Psoas muscle (tissue), 7 donors: ENCODE measurements at regions not wholly inside any gene's neighbourhood (a gene's known extent, or its start where the extent isn't known, plus 50 kb on each side); places are given as distances from the start of the nearest gene placed in this dataset.

ENCODE experiments used
- ATAC-seq, 4 donors: fragments of 200-7000 bp; cut with Tn5 transposase; one replicate each; pipeline ENCODE4 v1.9.1; 2020; ENCODE audit warnings: moderate library complexity in 3 of 4, mild to moderate bottlenecking in 2 of 4
- DNase-seq, 2 donors: peaks; one replicate each; pipeline ENCODE4 v3.0.0-alpha.2; 2020
- H3K27ac ChIP-seq: fragments of 200-600 bp; one replicate; pipeline ENCODE4 v1.8.0; 2022
- H3K27me3 ChIP-seq, 3 donors: fragments of 200-600 bp in 1 of 3; one replicate each; pipeline versions ENCODE4 v1.6.1 to v1.8.0; 2013 to 2022; ENCODE audit warnings: low read length in 2 of 3, mild to moderate bottlenecking in 2 of 3, moderate library complexity in 1 of 3; ENCODE audit not compliant: insufficient read depth in 3 of 3
- H3K36me3 ChIP-seq, 2 donors: fragments of 200-600 bp in 1 of 2; one replicate each; pipeline versions ENCODE4 v1.6.1 to v1.8.0; 2013 to 2022; ENCODE audit warnings: low read depth in 1 of 2, mild to moderate bottlenecking in 1 of 2, moderate library complexity in 1 of 2; ENCODE audit not compliant: insufficient read depth in 1 of 2
- H3K4me1 ChIP-seq: fragments of 200-600 bp; one replicate; pipeline ENCODE4 v1.8.0; 2022
- H3K4me3 ChIP-seq: fragments of 200-600 bp; one replicate; pipeline ENCODE4 v1.8.0; 2022; ENCODE audit warnings: mild to moderate bottlenecking
- H3K9me3 ChIP-seq: fragments of 200-600 bp; one replicate; pipeline ENCODE4 v1.8.0; 2022
- CTCF ChIP-seq: fragments of 200-600 bp; IDR thresholded peaks from one replicate; pipeline ENCODE4 v1.8.0; 2022; ENCODE audit warnings: antibody characterized with exemption
- WGBS, 3 donors: extraction: QIAGEN DNeasy Blood & Tissue Kit; methylation state at CpG; one replicate each; pipeline versions ENCODE4 v1.1.6 to v1.1.7; 2013; 5-methylcytosine and 5-hydroxymethylcytosine counted together
- intact Hi-C, 2 donors: fragments of 100-400 bp; cut with DNase I; formaldehyde crosslinking; loops; one replicate each; pipeline versions ENCODE4 v1.11.0 to v1.14.2; 2022
- donor health status: healthy with polysubstance abuse.
- donor health status: DM: no; HTN: no; CAD: no; lungs with moderate emphysema.
- donor health status: Bipolar disorder and iron deficiency.
- donor health status: healthy.
- donor health status: DM: yes; HTN: yes; CAD: no.
- donor health status: DM: no; HTN: no; CAD: no.
- donor health status: DM: yes; HTN: yes; CAD: no.

- intact Hi-C loops: loop anchor here (10.0 kb wide), 4 partner anchors 423 to 1583 kb away; partner anchors contain the start of gene HLX (in 1 of the 2)
- Histone ChIP-seq H3K27me3 (no peaks in the 10 kb centered on the region), H3K27ac (no peak overlapping the region), H3K4me3 (no peak overlapping the region), H3K36me3 (no peaks in the 10 kb centered on the region), H3K4me1 (peaks cover 25% of the 10 kb centered on the region), H3K9me3 (peaks cover 9% of the 10 kb centered on the region)
- WGBS, 3 donors: 76 to 87% (median 76%) methylated on average over 1 of the region's 1 CpG
- TF ChIP-seq CTCF: no peak
- DNase-seq: no peak
- no peak for ATAC-seq
Measured at GRCh38 chr1:222457513-222457912, 90.4 kb downstream of the HHIPL2 start.

- WGBS, 3 donors: 87 to 97% (median 93%) methylated on average over 1 of the region's 1 CpG
- intact Hi-C loops: loop anchor here (10.0 kb wide), 4 partner anchors 422 to 1582 kb away; partner anchors contain the start of gene HLX (in 1 of the 2)
- no peak overlapping the region for H3K4me3 ChIP-seq
- H3K4me1 ChIP-seq: peaks cover 25% of the 10 kb centered on the region
- no peak overlapping the region for H3K27ac ChIP-seq
- H3K36me3 ChIP-seq: no peaks in the 10 kb centered on the region
- H3K9me3 ChIP-seq: peaks cover 9% of the 10 kb centered on the region
- TF ChIP-seq CTCF: no peak
- ATAC-seq (no peak), DNase-seq (no peak)
- H3K27me3 ChIP-seq: no peaks in the 10 kb centered on the region
Measured at GRCh38 chr1:222457084-222457483, 90.8 kb downstream of the HHIPL2 start.

GRCh38 chr1:222455188-222455879 is 92.6 kb downstream of the HHIPL2 start:
- peak; percentile 96 for TF ChIP-seq CTCF
- H3K27me3 ChIP-seq: no peaks in the 10 kb centered on the region
- intact Hi-C loops: loop anchor here (10.0 kb wide), 4 partner anchors 421 to 1581 kb away; partner anchors contain the start of gene HLX (in 1 of the 2)
- peaks cover 9% of the 10 kb centered on the region for H3K9me3 ChIP-seq
- peak; percentile 83 to 89 for DNase-seq
- peak overlapping the region; percentile 49 for H3K4me3 ChIP-seq
- 1% methylated on average over 16 of the region's 16 CpGs for WGBS, 3 donors
- peak; percentile 93 to 98 (median 96) for ATAC-seq
- peaks cover 25% of the 10 kb centered on the region for H3K4me1 ChIP-seq
- peak overlapping the region; percentile 87 for H3K27ac ChIP-seq
- H3K36me3 ChIP-seq: no peaks in the 10 kb centered on the region

- Histone ChIP-seq H3K36me3 (no peaks in the 10 kb centered on the region), H3K4me1 (peaks cover 22% of the 10 kb centered on the region), H3K27me3 (no peaks in the 10 kb centered on the region), H3K4me3 (peak overlapping the region; percentile 49), H3K9me3 (peaks cover 9% of the 10 kb centered on the region), H3K27ac (peak overlapping the region; percentile 87)
- DNase-seq: peak; percentile 22 to 60
- WGBS, 3 donors: 19 to 32% (median 22%) methylated on average over 13 of the region's 13 CpGs
- intact Hi-C loops: loop anchor here (5.0 to 10.0 kb wide), 6 partner anchors 357 to 1580 kb away; partner anchors contain the start of gene HLX (in 1 of the 2)
- ATAC-seq: peak; percentile 20 to 61 (median 47)
- TF ChIP-seq CTCF: no peak
Measured at GRCh38 chr1:222454782-222455181, 93.1 kb downstream of the HHIPL2 start.
